Left cardiac atrium (tissue), 4 donors: ENCODE measurements at regions not wholly inside any gene's neighbourhood (a gene's known extent, or its start where the extent isn't known, plus 50 kb on each side); places are given as distances from the start of the nearest gene placed in this dataset.
"Not testable (repeated sequence)": the region's sequence is repeated elsewhere in the genome, so short reads cannot be mapped to it uniquely, and the experiment has no call there.

Source experiments
- ATAC-seq, 2 donors: fragments of 200-7000 bp; cut with Tn5 transposase; one replicate each; pipeline ENCODE4 v1.9.1; 2020; ENCODE audit warnings: mild to moderate bottlenecking in 2 of 2, moderate library complexity in 2 of 2
- DNase-seq: peaks from one replicate; pipeline ENCODE4 v3.0.0-alpha.2; 2020
- intact Hi-C, 2 donors: fragments of 100-400 bp; cut with DNase I; formaldehyde crosslinking; loops; one replicate each; pipeline versions ENCODE4 v1.14.1 to v1.15.1; 2022 to 2023
- donor health status: DM: no; HTN: yes; CAD: no.
- donor health status: DM: no; HTN: yes; CAD: no; lungs with severe emphysema.
- donor health status: DM: yes; HTN: yes; CAD: no.
- donor health status: Dilated cardiomyopathy.

GRCh38 chr15:88965097-88965496 lies 51.9 kb upstream of the MFGE8 start:
- DNase-seq, intact Hi-C loops, ATAC-seq: not testable (repeated sequence)

GRCh38 chr15:88970232-88970631 lies 57.1 kb upstream of the MFGE8 start:
- ATAC-seq: no peak
- intact Hi-C loops: no loop called here

GRCh38 chr15:88974392-88974791 lies 61.2 kb upstream of the MFGE8 start:
- ATAC-seq (no peak), DNase-seq (no peak)
- intact Hi-C loops: no loop called here

More at GRCh38 chr15:88970232-88970631, 57.1 kb upstream of the MFGE8 start:
- DNase-seq: no peak

GRCh38 chr15:88975891-88976290 lies 62.7 kb upstream of the MFGE8 start:
- ATAC-seq (no peak), DNase-seq (no peak)
- intact Hi-C loops: no loop called here

- ATAC-seq: no peak
- DNase-seq: no peak
- intact Hi-C loops: no loop called here
These were observed 63.5 kb upstream of the MFGE8 start for GRCh38 chr15:88976656-88977055.

- DNase-seq: no peak
- ATAC-seq: no peak
- intact Hi-C loops: no loop called here
These were observed 66.5 kb upstream of the MFGE8 start for GRCh38 chr15:88979674-88980073.

GRCh38 chr15:88980498-88980897 lies 67.3 kb upstream of the MFGE8 start:
- intact Hi-C loops: no loop called here

GRCh38 chr15:88981244-88982215 lies 68.4 kb upstream of the MFGE8 start:
- ATAC-seq: no peak
- DNase-seq: no peak
- intact Hi-C loops: no loop called here

More at GRCh38 chr15:88980498-88980897, 67.3 kb upstream of the MFGE8 start:
- DNase-seq: no peak
- ATAC-seq: no peak

- intact Hi-C loops: no loop called here
- peak; percentile 94 to 95 for ATAC-seq
These were observed 69.2 kb upstream of the MFGE8 start for GRCh38 chr15:88982304-88982945.

GRCh38 chr15:88982946-88983342 lies 69.8 kb upstream of the MFGE8 start:
- ATAC-seq: no peak
- no peak for DNase-seq
- intact Hi-C loops: no loop called here

More at GRCh38 chr15:88982304-88982945, 69.2 kb upstream of the MFGE8 start:
- peak; percentile 87 for DNase-seq

GRCh38 chr15:88983861-88984429 lies 70.8 kb upstream of the MFGE8 start:
- ATAC-seq (no peak), DNase-seq (no peak)
- intact Hi-C loops: no loop called here

GRCh38 chr15:88985547-88986393 lies 72.6 kb upstream of the MFGE8 start:
- intact Hi-C loops: no loop called here
- ATAC-seq (no peak), DNase-seq (no peak)

GRCh38 chr15:88986949-88987590 lies 73.9 kb upstream of the MFGE8 start:
- DNase-seq: no peak
- ATAC-seq: no peak
- intact Hi-C loops: no loop called here

- intact Hi-C loops: no loop called here
- DNase-seq (no peak), ATAC-seq (no peak)
These were observed 74.4 kb upstream of the MFGE8 start for GRCh38 chr15:88987591-88987933.

- DNase-seq (no peak), ATAC-seq (no peak)
- intact Hi-C loops: no loop called here
These were observed 74.9 kb upstream of the MFGE8 start for GRCh38 chr15:88987934-88988671.

GRCh38 chr15:88989578-88989977 lies 76.4 kb upstream of the MFGE8 start:
- ATAC-seq: peak in 1 of 2 donors; percentile 51
- DNase-seq: no peak
- intact Hi-C loops: no loop called here

- no peak for DNase-seq
- ATAC-seq: no peak
- intact Hi-C loops: no loop called here
These were observed 77.1 kb upstream of the MFGE8 start for GRCh38 chr15:88990185-88990679.

GRCh38 chr15:88992216-88992615 lies 79.0 kb upstream of the MFGE8 start:
- ATAC-seq (no peak), DNase-seq (no peak)
- intact Hi-C loops: no loop called here
